HG03280 (cell line): ENCODE measurements at regions not wholly inside any gene's neighbourhood (a gene's known extent, or its start where the extent isn't known, plus 50 kb on each side); places are given as distances from the start of the nearest gene placed in this dataset.
"Not testable (repeated sequence)": the region's sequence is repeated elsewhere in the genome, so short reads cannot be mapped to it uniquely, and the experiment has no call there.

ENCODE experiments used
- ATAC-seq: cut with Tn5 transposase; IDR thresholded peaks from one replicate; pipeline ENCODE4 v1.9.1; 2021; ENCODE audit warnings: mild to moderate bottlenecking, moderate library complexity; ENCODE audit not compliant: unreplicated experiment

- no peak for ATAC-seq
Measured at GRCh38 chr5:145660897-145661640, 174.1 kb downstream of the PRELID2 start.

GRCh38 chr5:145658435-145658834, 176.7 kb downstream of the PRELID2 start:
- no peak for ATAC-seq

DNA sequence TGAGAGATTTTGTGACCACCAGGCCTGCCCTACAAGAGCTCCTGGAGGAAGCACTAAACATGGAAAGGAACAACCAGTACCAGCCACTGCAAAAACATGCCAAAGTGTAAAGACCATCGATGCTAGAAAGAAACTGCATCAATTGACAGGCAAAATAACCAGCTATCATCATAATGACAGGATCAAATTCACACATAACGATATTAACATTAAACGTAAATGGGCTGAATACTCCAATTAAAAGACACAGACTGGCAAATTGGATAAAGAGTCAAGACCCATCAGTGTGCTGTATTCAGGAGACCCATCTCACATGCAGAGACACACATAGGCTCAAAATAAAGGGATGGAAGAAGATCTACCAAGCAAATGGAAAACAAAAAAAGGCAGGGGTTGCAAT, 182.4 kb downstream of the PRELID2 start:
- not testable (repeated sequence) for ATAC-seq

GRCh38 chr5:145647137-145647536, 188.0 kb downstream of the PRELID2 start:
- ATAC-seq, result not testable (repeated sequence)

DNA sequence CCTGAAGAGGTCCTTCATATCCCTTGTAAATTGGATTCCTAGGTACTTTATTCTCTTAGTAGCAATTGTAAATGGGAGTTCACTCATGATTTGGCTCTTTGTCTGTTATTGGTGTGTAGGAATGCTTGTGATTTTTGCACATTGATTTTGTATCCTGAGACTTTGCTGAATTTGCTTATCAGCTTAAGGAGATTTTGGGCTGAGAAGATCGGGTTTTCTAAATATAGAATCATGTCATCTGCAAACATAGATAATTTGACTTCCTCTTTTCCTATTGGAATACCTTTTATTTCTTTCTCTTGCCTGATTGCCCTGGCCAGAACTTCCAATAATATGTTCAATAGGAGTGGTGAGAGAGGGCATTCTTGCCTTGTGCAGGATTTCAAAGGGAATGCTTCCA, 191.9 kb downstream of the PRELID2 start:
- ATAC-seq, result not testable (repeated sequence)

DNA sequence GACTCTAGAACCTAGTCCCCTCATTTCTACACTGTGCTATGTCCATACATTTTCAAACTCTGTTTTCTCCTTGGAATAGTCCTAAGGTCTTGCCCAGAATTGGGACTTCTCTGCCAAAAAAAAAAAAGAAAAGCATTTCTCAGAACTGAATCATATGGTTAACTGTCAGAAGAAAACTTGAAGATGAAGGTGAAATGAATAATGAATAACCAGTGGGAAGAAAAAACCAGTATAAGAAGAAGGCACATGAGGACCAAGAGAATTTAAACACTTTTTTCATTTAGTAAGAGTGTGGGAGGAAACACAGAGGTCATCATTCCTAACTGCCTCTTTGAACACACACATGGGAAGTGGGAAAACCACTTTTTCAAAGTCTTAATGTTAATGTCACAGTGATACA, 197.7 kb downstream of the PRELID2 start:
- ATAC-seq, result no peak

- ATAC-seq, result no peak
Measured at GRCh38 chr5:145636371-145636770, 198.8 kb downstream of the PRELID2 start.

GRCh38 chr5:145633474-145633873, 201.7 kb downstream of the PRELID2 start:
- no peak for ATAC-seq

DNA sequence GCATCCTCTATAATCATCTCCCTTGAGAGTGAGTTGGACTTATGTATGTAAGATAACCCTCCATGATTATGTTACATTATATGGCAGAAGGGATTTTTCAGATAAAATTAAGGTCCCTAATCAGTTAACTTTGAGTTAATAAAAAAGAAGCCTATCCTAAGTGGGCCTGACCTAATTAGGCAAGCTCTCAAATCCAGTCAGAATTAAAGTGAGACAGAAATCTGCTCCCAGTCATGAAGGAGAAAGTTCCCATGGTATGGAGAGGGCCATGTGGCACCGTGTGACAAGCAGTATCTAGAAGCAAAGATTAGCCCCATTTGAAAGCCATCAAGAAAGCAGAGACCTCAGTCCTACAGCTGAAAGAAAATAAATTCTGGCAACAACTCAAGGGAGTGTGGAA, 202.4 kb downstream of the PRELID2 start:
- no peak for ATAC-seq

DNA sequence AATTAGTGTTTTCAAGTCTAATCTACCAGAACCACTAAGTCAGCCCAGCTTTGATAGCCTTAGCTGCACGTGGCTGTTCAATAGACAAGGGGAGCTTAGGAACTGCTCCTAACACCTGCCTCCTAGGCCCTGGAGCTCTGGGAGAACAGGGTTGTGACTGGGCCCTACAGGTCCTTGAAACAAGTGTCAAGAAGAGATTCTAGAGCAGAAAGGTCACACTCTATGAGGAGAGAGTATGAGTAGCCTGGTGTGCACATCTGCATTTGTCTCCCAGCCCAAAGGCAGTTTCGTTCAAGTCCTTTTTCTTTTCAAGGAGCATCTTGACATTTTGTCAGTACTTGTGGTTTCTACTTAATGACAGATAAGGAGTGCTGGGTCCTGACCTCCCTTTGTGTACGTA, 206.1 kb downstream of the PRELID2 start:
- no peak for ATAC-seq

DNA sequence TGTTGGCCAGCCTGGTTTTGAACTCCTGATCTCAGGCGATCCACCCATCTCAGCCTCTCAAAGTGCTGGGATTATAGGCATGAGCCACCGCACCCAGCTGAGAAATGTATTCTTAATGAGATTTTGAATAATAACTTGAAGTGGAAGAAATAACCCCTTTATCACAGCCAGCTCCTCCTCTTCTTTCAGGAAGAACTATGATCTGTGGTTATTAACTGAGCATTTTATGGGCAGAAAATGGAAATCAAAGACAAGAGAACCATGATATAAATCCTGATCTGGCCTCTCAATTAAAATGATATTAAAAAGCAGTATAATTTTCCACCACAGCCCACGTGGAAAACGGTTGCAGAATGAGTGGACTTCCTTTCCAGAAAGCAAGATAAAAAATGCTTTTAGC, 206.6 kb downstream of the PRELID2 start:
- no peak for ATAC-seq

GRCh38 chr5:145619806-145620310, 215.3 kb downstream of the PRELID2 start:
- no peak for ATAC-seq

DNA sequence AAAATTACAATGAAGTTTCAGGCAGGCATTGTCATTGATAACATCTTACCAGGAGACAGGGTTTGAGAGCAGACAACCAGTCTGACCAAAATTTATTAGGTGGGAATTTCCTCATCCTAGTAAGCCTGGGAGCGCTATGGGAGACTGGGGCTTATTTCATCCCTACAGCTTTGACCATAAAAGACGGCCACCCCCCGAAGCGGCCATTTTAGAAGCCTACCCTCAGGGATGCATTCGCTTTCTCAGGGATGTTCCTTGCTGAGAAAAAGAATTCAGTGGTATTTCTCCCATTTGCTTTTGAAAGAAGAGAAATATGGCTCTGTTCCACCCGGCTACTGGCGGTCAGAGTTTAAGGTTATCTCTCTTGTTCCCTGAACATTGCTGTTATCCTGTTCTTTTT, 218.4 kb downstream of the PRELID2 start:
- not testable (repeated sequence) for ATAC-seq

GRCh38 chr5:145598983-145599382, 236.2 kb downstream of the PRELID2 start:
- ATAC-seq, result no peak

DNA sequence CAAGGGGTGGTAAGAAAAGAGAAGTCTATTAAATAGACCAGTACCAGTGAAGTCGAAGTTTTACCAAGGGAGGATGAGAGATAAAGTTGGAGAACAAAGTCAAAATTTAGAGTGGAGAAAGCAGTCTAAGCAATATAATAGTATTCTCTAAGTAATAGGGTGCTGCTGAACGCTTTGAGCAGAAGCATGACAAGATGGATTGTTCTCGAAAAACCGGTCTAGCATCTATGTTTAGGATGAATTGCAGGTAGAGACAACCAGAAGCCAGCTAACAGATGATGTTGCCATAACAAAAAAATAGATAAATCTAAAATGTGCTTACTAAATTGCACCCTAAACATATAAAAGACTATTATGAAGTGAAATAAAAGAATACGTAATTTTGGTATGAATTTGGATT, 237.0 kb downstream of the PRELID2 start:
- no peak for ATAC-seq

DNA sequence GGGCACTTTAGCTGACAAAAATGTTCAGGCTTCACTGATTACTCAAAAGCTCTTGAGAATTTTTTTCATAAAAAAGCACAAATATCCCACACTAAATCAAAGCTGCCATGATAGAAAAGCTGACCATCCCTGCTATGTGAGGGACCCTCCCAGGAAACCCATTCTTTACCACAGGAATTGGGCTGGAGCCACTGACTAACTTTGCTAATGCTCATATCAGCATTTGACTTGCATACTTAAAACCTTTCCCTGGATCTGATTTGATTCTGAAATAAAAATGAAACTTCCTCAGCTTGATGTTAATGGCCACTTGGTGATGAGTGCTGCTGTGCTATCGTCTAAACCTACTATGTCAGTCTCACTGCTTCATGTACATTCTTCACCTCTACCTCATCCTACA, 243.6 kb downstream of the PRELID2 start:
- no peak for ATAC-seq

GRCh38 chr5:145589063-145589462, 246.1 kb downstream of the PRELID2 start:
- ATAC-seq, result no peak

DNA sequence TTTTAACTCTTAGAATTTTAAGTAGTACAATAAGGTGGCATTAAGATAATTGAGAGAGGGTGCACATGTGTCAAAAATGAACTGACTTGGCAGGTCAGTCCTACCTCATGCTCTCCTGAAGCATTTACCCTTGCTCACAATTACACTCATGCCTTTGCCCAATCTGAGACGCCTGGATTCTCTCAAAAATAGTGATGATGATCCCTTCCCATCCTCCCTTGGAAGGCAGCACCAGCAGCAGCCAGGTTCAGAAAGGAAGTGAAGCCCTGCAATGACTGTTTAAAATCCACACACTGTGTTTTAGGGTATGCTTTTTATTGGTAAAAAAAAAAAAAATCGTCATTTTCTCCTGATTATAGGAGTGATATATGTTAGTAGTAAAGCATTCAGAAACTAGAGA, 246.6 kb downstream of the PRELID2 start:
- ATAC-seq, result no peak

- no peak for ATAC-seq
Measured at GRCh38 chr5:145588113-145588512, 247.0 kb downstream of the PRELID2 start.

- ATAC-seq, result no peak
Measured at GRCh38 chr5:145587710-145588109, 247.4 kb downstream of the PRELID2 start.

DNA sequence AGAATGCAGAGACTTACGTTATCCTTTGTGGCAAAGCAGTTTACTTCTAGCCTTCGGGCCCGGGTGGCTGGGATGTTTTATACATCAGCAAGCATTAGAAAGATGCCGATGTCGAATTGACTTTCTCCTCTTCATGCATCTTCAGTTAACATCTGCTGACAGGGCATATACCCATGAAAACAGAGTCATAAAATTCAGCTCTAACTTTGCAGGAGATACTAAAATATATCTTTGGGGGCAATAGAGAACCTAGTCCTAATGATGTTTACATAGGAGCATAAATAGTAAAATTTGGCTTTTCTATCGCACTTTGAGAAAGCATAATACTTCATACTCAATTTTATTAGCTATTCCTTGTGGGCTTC, 247.9 kb downstream of the PRELID2 start:
- no peak for ATAC-seq

- ATAC-seq, result no peak
Measured at GRCh38 chr5:145586661-145587307, 248.4 kb downstream of the PRELID2 start.
